Skin epidermis (tissue), 12 donors: ENCODE measurements at regions not wholly inside any gene's neighbourhood (a gene's known extent, or its start where the extent isn't known, plus 50 kb on each side); places are given as distances from the start of the nearest gene placed in this dataset.

Experiments
- H3K27ac ChIP-seq, 21 experiments: fragments of 200-600 bp; sonication (generic) in 11 of 21; one replicate each; pipeline ENCODE4 v1.5.0; 2020; ENCODE audit warnings: mild to moderate bottlenecking in 3 of 21, inconsistent platforms in 2 of 21, moderate library complexity in 2 of 21
- H3K4me3 ChIP-seq, 7 experiments: fragments of 200-600 bp; sonication (generic) in 2 of 7; one replicate each; pipeline ENCODE4 v1.5.0; 2020; ENCODE audit warnings: inconsistent platforms in 2 of 7, mild to moderate bottlenecking in 2 of 7, moderate library complexity in 1 of 7

DNA sequence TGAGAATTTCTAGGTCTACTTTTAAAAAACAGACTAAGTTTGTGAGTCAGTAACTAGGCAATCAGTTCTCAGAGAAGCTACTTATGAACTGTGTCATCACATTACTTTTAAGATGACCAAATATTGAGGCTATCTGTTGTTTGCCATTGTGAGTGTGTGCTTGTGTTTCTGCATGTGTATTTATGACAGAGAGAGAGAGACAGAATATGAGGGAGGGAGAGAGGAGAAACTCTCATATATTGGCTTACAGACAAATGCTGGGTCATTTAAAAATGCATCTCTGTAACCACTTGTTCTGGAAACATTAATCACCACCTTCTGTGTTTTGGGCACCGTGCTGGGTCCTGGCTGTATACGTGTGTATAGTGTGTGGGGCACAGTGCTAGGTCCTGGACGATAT lies 161.5 kb upstream of the FRMD6 start:
- Histone ChIP-seq H3K4me3 (peak overlapping the region; percentile 17 to 39 (median 26)), H3K27ac (peak overlapping the region in 20 of 21 experiments; percentile 45 to 92 (median 78))

DNA sequence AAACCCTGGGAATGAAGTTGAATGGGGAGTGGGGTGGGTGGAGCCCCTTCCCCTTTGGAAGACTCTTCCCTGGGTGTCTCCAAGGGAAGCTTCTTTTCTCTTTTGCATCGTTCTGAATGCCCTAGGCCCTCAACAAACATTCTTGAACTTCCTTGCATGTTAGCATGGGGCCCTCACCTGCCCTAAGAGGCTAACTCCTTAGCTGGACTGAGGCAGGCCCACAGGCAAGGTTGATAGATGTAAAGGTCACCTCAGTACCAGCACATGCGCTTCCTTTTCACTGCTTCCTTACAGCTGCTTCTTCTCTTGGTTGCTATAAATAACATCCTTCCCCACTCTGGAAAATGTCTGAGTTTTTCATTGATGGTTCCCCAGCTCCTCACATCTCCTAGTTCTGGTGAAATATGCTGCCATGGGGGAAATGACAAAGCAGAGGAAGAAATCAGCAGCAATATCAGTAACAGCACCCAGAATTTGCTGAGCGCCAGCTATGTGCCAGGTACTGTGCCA lies 160.6 kb upstream of the FRMD6 start:
- Histone ChIP-seq H3K4me3 (peak overlapping the region in 6 of 7 experiments; percentile 17 to 39 (median 27)), H3K27ac (peak overlapping the region in 18 of 21 experiments; percentile 45 to 92 (median 78))

DNA sequence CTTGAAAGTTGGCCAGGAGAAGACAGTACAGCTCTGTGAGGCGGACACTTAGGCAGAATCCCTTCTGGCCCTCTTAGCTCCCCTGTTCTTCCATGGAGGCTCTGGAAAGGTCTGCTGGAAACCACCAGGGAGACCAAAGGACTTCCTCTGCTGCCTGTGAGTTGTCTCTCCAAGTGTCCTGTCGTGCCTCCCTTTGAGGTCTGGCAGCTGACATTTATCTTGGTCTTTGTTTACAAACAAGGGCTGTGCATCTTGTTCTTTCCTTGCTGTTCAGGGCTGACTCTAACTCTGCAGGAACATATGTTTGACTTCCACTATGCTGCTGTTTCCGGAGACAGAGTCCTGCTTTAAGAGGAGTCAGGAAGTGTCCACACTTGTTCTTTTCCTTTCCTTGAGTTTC lies 159.9 kb upstream of the FRMD6 start:
- H3K4me3 ChIP-seq = no peak overlapping the region
- peak overlapping the region in 10 of 21 experiments; percentile 2 to 92 (median 80) for H3K27ac ChIP-seq

DNA sequence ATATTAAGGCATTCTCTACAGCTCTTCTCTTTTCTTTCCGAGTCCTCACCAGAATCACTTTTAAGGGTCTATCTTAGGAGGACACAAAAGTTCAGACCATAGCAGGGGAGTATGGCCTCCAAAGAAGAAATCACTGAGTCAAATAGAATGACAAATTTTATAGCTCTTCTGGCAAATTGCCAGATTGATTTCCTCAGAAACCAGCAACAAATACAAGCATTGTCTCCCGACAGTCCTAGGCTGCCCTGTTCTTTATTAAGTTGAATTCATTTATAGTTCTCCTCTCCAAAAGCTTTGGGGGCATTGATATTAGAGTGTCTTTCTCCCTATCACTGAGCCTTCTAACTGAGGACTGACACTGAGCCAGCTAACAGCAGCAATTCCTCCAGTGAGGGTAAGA lies 156.4 kb upstream of the FRMD6 start:
- no peak overlapping the region for H3K27ac ChIP-seq
- no peak overlapping the region for H3K4me3 ChIP-seq

DNA sequence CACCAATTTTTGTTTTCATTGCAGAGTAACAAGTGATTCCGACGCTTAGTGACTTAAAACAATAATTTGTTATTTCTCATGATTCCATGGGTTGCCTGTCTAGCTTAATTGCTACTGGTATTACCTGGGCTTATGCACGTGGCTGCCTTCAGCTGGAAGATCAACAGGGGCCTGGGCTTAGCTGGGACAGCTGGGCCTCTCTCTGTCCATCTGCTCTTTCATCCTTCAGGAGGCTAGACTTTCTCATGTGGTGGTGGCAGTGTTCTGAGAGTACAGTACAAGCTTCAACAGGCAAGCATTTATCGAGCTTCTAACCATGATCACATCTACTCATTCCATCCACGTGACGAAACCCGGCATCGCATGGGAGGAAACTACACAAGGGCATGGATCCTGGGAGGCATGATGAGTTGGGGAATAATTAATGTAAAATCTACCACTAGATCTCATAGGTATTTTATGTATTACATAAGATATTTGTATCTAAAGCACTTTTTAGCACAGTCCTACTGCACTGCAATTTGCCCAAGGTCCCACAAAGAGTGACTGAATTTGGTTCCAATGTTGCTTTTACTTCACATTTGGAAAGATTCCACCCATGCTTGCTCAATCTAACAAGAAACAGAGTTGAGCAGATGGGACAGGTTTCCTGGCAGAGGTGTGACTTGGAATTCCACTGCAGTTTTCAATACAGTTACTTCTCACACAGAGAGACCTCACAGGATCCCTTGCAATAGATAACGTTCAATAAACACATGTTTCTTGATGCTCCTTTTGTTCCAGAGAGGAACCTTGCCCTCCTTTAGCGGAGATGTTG lies 153.1 kb upstream of the FRMD6 start:
- Histone ChIP-seq H3K4me3 (no peak overlapping the region), H3K27ac (peak overlapping the region in 14 of 21 experiments; percentile 0 to 80 (median 36))

DNA sequence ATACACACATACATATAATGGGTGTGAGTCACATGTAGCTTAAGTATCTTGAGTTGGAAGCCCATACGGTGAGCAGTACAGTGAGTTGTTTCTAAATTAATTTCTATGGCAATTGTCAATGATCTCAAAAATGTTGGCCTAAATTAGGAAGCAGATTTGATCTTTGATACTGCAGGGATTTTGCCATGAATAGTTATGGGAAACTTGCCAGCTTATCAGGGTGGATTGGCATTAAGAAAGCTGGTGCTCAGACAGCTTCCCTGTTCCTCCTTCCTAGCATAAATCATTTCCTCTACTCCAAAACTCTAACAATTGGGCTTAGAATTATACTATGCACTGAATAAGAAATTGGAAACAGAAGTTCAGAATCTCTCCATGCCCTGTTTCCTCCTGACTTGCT lies 150.9 kb upstream of the FRMD6 start:
- no peak overlapping the region for H3K27ac ChIP-seq
- H3K4me3 ChIP-seq = no peak overlapping the region

DNA sequence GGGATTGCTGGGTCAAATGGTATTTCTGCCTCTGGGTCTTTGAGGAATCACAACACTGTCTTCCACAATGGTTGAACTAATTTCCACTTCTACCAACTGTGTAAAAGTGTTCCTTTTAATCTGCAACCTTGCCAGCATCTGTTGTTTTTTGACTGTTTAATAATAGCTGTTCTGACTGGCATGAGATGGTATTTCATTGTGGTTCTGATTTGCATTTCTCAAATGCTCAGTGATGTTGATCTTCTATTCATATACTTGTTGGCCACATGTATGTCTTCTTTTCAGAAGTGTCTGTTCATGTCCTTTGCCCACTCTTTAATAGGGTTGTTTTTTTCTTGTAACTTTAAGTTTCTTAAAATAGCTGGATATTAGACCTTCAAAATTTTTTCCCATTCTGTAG lies 150.0 kb upstream of the FRMD6 start:
- H3K4me3 ChIP-seq = no peak overlapping the region
- no peak overlapping the region for H3K27ac ChIP-seq

DNA sequence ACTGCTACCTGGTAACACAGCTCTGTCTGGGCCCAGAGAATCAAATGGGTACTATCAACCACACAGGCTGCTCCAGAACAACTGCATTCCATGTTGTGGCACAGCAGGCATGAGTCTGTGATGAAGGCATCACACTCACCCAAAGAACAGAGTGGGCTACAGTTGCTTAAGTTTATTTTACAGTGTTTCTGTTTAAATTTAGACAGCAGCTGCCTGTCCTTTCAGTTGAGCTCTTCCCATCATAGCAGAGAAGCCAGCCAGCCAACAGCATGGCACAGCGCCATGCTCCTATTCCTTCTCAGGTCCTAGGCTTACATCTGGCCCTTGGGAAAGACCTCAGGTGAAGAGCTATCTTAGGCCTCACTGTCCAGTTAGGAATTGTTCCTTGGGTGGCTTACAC lies 147.0 kb upstream of the FRMD6 start:
- H3K27ac ChIP-seq = no peak overlapping the region
- H3K4me3 ChIP-seq = no peak overlapping the region

DNA sequence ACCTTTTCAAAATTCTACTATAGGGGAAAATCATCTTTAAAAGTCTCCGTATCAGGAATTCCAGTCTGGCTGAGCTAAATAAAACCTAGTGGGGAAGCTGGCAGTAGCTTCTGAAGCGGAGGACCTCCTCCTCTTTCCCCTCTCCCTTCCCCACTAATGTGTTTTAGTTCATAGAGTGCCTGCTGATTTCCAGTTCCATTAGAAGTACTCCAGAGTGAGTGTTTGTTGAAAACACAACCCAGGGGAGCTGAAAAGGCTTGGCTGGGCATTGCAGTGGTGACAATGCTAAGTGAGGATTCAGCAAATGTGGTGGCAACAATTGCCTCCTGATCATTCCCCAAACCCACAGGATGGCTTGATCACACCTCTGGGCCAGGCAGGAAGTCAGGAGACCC lies 144.2 kb upstream of the FRMD6 start:
- peak overlapping the region in 14 of 21 experiments; percentile 6 to 77 (median 58) for H3K27ac ChIP-seq
- H3K4me3 ChIP-seq = no peak overlapping the region

DNA sequence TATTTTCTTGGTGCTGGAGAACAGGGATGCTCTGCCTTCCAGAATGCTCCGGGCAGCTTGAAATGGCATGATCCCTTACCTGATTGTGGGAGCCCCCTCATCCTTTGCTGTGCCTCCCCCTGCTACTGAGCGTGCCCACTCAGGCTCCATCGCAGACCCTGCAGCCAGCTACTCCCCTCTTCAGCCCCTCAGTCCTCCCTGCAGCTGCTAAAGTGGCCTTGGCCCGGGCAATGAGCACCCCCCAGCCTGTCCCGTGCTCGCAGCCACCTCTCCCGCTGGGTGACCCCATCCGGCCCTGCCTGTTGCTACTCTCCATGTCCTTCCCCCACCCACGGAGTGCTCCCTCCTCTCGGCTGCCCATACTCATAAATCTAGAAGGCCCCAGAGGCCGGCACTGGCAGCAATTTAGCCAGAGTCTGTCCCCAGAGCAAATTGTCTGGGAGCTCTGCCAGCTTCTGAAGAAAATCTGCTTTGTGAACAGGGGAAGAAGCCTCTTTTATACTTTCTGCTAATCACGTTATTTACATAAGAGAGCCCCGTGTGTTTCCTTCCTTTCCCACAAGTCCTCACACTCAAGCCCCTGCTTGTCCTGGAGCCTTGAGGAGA lies 143.7 kb upstream of the FRMD6 start:
- peak overlapping the region in 18 of 21 experiments; percentile 0 to 77 (median 52) for H3K27ac ChIP-seq
- H3K4me3 ChIP-seq = no peak overlapping the region

DNA sequence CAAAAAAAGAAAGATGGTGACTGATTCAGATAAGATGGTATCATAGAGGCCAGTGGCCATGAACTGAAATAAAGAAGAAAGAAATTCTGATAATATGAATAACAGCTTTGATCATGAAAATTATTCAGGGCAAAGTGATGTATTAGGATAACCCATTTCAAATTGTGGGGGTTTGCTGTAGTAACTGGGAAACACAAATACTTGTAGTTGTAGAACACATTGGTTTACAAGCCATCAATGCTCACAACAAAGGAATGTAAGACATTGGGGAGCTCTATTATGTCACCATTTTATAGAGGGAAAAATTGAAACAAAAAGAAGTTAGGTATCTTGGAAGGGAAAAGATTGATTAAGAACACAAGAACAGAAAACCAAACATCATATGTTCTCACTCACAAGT lies 140.4 kb upstream of the FRMD6 start:
- no peak overlapping the region for H3K27ac ChIP-seq
- H3K4me3 ChIP-seq = no peak overlapping the region

DNA sequence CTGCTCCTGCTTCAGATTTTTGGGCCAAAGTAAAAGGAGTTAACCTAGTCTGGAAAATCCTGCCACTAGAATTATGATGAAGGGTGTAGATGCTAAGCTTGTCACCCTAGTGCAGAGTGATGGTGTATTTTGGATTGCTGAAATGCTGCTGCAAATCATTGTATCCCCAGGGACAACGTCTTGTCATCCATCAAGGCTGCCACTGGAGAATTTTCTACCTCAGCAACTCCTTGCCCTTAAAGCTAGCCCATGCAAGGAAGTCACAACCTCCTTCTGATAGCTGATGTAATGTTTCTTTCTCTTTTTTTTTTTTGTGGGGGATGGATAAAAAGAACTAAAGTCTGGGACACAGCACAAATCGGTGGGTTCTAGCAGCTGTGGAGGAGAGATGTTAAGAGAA lies 139.4 kb upstream of the FRMD6 start:
- no peak overlapping the region for H3K27ac ChIP-seq
- H3K4me3 ChIP-seq = no peak overlapping the region

DNA sequence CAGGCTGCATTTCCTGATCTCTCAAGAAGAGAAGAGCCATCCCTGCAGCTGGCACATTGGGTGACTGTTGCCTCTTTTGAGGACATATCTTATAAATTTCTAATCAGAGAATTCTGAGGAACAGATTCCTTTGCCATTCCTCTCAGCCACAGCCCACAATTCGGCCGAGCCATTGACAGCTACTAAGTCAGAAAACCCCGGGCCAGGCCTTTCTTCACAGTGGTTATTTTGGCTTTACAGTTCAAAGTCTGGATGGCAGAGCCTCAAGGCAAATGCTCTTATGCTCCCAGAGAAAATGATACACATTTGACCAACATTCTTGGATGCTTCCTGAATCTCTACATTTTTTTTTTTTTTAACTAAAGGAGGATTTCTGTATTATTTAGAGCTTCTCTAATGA lies 138.4 kb upstream of the FRMD6 start:
- H3K27ac ChIP-seq = peak overlapping the region in 1 of 21 experiments; percentile 41
- H3K4me3 ChIP-seq = no peak overlapping the region

DNA sequence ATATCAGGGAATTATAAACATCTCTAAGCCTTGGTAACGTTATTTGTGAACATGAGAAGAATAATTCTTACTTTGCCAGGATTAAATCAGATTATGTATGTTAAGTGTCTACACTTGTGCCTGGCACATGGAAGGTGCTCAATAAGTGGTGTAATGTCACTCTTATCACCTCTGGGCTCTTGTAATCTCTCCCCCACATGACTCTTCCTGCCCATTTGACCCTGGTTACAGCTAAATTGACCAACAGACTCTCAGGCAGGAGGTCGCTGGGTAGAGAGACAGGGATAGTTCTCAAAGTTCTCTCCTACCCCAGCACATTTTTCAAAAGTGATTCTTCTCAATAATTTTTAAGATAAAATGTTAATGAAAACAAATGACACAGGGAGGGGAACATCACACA lies 137.8 kb upstream of the FRMD6 start:
- Histone ChIP-seq H3K4me3 (no peak overlapping the region), H3K27ac (no peak overlapping the region)

DNA sequence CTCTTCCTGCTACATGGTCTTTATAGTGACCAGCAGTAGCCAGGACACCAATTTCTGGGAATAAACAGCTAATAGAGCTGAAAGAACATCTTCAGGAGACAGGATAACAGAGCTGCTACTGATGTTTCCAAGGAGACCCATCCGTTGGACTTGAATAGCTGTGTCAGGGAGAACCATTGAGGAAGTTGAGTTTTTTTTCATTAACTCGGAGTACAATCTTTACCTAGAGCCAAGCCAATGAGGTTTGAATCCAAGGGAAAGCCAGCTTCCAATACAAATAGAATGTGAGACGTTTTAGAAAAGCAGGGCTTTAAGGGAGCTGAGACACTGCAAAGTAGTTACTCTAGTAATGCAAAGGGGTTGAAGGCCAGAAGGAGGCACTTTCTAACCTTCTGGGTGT lies 136.1 kb upstream of the FRMD6 start:
- H3K4me3 ChIP-seq = no peak overlapping the region
- no peak overlapping the region for H3K27ac ChIP-seq

DNA sequence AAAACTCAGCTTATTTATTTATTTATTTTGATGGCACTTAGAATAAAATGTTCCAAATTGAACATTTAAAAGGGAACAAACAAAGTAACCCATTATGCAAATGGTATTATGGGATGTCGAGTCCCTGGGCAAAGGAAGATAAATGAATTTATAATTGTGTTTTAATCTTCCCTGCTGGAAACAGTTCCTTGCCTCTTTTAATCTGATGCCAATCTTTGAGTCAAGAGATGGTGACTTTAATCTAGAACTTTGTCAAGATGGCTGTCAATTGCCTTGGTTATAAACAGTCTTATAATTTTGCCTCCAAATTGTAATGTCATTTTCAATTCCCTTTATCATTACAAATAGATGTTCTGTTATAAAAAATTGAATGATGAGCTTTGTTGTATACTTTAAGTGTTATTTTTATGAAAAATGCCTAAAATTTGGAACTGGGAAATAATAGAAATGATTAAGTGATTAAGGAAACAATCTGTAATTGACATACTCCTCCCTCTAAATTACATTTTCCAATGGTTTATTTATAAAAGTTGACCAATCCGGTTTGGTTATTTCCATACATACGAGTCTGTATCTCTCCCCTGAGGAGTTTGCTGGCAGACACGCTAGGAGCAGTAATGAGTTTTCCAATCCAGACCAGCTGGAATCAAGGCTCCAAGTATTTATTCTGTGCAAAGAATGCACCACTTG lies 134.9 kb upstream of the FRMD6 start:
- Histone ChIP-seq H3K4me3 (no peak overlapping the region), H3K27ac (no peak overlapping the region)

DNA sequence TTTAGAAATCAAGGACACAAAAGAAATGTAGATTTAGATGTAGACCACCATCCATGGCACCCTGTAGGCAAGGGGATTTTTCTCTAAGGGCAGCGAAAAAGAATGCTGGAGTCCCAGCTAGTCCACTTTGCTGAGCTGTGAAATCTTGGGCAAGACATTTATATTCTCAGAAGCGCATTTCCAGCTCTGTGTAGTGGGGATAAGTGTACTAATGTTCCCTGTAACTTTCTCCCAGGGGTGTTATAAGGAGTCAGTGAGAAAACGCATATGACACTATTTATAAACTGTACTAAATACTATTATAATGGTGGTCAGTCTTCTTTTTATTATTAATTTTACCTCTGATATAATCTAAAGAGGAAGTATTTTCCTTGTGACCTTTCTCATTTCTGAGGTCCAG lies 133.4 kb upstream of the FRMD6 start:
- no peak overlapping the region for H3K4me3 ChIP-seq

DNA sequence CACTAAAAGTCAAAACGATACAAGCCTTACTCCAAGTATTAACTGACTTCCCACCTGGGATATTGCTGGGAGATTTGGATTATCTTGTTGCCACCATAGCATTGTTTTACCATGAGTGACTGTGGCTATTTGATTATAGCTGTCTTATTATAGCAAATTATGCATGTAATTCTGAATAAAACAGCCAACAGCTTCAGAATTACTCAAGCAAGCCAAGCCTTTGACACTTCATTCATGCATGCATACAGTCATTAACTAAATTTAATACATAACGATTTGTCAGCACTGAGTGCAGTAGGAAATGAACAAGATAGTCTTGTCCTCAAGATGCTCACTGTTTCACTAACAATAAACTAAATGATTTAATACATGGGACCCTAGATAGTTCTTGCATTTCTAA lies 133.0 kb upstream of the FRMD6 start:
- no peak overlapping the region for H3K27ac ChIP-seq
- H3K4me3 ChIP-seq = no peak overlapping the region

More for the DNA sequence above, 133.4 kb upstream of the FRMD6 start:
- H3K27ac ChIP-seq = no peak overlapping the region

DNA sequence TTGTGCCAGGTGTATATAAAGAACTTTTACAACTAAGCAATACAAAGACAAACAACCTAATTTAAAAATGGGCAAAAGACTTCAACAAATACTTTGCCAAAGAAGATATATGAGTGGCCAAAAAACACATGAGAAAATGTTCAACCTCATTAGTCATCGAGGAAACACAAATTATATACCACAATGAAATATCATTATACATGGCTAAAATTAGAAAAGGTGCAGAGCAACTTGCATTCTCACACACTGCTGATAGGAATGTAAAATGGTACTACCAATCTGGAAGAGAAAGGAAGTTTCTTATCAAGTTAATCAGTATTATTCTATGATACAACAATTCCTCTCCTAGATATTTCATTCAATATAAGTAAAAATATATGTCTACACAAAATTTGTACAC lies 131.6 kb upstream of the FRMD6 start:
- Histone ChIP-seq H3K27ac (no peak overlapping the region), H3K4me3 (no peak overlapping the region)

DNA sequence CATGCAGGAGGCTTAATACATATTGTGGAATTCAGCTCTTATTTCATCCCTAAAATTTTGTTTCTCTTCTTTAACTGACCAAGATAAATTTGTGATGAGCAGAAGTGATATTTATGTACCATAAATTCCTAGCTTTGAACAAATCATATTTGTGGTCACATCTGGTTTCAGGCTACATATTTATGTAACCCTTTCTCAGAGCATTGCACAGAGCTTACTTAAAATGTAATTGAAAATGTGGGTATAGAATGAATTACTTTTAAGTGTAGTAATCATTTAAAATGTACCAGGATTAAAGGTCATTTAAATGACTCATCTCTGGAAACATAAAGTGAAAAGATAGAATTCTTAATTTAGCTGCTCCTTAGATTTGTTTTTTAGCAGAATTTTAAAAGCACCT lies 129.9 kb upstream of the FRMD6 start:
- Histone ChIP-seq H3K4me3 (no peak overlapping the region), H3K27ac (peak overlapping the region in 1 of 21 experiments; percentile 12)

DNA sequence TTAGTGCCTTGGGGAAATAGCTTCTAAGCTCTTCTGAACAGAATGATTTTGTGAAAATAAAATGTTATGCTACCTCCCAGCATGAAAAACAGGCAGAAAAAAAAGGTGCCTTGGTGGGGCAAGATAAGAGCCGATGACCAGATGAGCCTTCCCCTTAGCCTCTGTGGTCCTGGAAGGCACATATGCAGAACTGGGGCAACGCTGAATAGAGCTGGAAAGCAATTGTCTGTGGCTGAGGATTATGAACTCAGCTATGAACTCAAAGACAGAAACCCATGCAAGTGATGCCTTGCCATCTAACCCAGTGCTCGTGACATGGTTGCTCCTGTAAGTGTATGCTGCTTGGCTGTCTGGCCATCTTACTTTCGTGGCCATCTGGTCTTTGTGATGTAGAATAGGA lies 128.5 kb upstream of the FRMD6 start:
- Histone ChIP-seq H3K4me3 (no peak overlapping the region), H3K27ac (no peak overlapping the region)
